NCI-H128 (cell line): ENCODE measurements at regions not wholly inside any gene's neighbourhood (a gene's known extent, or its start where the extent isn't known, plus 50 kb on each side); places are given as distances from the start of the nearest gene placed in this dataset.

Source experiments
- DNase-seq: peaks from one replicate; lab custom pipeline; 2025; ENCODE audit not compliant: unreplicated experiment; lab: John Stamatoyannopoulos, UW

DNA sequence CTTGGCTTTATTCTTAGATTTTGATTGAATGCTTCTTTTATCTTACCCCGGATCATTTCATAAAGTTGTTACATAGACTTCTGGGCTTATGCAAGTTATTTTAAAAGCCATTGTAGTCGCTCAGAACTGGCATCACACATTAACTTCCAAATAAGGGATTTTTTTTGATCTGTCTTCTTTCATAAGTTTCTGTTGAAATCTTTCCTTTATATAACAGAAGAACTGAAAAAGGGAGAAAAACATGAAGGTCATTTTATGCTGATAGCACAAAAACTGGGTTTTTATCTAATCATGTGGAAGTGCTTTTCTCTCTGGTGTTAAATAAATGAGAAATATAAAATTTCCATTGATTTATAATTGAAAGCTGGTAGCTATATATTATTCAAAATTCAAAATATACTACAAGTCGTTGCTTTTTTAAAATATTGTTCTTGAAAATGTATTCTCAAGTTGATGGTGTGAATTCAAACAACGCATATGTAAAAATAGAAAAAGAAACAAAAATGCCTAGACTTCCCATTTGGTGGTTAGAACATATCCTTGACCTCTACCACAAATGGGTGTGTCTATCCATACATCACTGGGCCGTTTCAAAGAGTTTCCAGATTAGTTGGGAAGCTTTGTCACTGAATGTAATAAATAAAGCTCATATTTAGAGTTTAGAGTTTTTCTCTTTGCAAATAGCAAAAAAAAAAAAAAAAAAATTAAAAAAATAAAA, 258.3 kb upstream of the ZPLD1 start:
- no peak for DNase-seq

DNA sequence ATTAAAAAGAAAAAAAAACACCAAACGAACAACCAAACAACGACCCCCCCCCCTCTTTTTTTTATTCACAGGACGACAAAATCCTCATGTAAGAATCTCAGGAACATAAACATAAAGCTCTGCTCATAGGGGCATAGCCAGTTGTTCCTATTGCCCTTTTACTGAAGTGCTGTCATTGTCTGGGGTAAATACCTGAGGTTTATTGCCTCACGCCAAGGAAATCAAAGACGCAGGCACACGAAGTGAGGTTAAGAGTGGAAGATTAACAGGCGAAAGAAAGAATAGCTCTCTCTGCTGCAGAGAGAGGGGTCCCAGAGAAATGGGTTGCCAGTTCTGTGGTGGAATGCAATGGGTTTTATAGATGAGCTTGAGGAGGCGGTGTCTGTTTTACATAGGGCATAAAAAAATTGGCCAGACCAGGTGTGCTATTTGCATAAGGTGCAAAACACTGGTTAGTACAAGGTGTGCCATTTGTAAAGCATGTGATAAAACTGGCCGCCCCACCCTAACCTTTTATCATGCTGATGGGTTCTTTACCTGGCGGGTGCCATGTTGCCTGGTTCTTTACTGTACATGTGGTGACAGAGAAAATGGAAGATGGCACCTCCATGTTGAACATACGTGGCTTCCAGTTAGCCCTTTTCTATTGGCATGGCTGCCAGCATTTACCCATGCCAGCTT, 257.6 kb upstream of the ZPLD1 start:
- no peak for DNase-seq

DNA sequence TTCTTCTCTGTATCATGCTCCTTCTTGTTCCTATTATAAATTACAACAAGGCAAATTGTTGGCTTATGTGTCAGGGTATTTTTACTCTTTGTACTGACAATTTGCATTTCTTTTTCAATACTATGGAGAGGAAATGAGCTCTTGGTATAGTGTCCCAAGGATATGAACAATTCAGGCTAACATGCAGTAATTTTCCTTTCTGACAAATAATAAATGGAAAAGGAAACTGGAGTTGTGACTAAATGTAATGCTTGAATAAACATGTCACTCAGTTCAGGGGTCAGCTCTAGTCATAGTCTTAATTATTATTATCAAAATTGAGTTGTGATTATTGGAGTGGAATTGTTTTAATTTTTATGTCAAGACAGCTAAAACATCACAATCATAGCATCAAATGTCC, 256.0 kb upstream of the ZPLD1 start:
- no peak for DNase-seq

DNA sequence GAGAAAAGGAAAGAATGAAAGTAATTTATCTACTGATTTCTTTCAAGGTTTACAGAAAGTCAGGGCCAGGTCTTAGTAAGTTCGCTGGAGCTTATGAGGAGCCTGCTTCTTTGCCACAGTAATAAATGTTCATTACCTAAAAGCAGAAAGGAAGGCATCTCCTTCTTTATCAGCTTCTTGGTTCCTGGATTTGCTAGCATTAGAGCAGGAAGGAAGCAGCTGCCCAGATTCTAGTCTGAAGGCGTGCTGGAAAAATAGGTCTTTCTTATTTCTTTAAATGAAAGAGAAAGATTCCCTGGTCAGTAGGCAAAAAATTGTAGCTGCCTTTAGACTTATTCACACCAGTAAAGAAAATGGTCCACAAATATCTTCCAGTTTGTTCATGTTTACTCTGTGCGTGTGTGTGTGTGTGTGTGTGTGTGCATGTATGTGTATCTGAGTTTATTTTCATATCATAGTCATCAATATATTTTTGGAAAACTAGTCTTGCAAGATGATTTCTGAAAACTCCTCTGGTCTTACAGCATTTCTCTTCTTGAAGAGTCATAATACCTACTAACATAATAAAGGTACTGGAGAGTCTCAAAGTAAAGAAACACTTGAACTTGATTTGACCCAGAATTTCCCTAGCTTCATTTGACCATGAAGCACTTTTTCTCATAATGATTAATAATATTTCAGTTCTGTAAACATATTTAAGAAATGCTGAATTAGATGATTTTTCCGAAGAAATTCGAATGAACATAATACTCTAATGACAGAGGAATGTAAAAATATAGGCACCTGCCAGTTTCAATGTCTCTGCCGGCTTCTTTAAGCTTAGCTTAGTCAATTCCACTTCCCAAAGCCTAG, 255.3 kb upstream of the ZPLD1 start:
- no peak for DNase-seq

GRCh38 chr3:102180280-102180931, 254.4 kb upstream of the ZPLD1 start:
- DNase-seq = no peak

- DNase-seq = no peak
These were observed 253.5 kb upstream of the ZPLD1 start for GRCh38 chr3:102181175-102181920.

DNA sequence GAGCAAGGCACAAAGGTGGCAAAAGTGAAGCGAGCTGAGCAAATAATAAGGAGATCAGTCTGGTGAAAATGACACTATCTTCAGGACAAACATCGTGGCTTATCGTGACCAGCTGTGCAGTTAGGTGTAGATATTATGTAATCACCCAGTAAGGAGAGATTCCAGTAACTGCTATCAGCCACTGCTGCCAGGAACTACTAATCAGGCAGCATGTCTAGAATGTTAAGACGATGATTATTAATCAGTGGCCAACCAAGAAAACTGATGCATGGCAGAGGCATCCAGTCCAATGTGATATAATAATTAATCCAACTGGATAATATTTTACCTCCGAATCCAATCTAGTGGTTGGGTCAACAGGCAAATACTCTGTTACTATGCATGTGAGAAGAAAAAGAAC, 252.7 kb upstream of the ZPLD1 start:
- no peak for DNase-seq

- DNase-seq = no peak
These were observed 251.6 kb upstream of the ZPLD1 start for GRCh38 chr3:102183186-102183585.

DNA sequence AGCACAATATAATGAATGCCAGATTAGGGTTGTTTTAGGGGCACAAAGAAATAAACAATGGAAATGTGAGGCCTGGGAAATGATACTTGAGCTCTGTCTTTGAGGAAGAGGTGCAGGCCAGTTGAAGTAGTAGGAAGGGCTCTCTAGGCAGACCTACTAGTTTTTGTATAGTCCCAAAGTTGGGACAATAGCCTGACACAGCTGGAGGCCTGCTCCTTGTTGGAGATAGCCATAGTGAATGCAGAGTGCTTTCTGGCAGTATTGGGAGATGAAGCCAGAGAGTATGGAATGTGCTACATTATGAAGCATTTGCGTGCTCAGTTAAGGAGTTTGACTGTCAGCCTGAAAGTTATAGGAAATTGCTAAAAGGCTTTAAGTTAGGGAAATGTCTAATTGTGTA, 251.2 kb upstream of the ZPLD1 start:
- no peak for DNase-seq

DNA sequence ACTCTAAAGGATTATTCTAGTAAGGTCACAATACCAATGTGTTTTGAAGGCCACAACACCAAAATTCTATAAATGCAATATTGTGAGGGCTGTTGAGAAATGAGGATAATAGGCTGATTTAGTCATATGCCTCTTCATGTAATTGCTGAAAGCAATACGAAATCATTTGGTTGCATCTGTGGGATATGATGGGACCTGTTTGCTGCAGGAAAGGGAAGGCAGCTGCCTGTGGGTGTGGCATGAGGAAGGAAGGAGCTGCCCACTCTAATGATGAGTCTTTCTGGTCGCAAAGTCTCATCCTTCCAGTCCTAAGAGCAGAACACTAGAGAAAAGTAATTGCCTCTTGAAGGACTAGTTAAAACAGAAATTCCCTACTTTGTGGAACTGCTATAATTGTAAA, 245.3 kb upstream of the ZPLD1 start:
- DNase-seq = no peak

DNA sequence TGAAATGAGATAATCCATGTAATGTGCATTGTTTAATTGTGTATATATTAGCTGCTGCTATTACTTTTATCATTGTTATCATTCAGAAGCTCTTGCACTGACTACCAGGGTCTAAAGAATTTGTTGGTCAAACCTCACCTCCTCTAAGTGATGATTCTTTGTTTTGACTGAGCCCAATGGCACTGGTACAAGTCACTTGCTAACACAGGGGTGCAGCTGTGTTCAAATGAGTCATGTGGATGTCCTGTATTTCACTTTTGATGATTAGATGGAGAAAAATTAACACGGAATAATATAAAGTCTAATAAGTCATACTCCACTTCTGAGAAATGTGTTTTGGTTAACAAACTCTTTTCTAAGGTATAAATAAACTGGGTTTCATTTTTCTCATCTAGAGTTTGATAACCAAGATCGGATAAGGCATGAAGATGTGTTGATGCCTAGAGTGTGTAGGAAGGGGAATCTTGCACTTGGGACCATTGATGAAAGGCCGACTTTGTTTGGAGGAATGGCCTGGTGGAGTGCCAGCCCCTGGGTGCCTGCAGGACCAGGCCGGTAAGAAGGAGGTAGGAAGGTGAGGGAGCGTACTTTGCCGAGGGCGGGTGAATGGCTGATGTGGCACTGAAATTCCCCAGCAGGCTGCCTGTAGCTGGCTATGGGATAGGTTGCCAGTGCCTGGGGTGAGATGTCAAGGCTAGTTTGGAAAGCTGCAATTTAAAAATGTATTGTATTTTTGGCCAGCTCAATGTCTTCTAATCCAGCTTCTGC, 244.7 kb upstream of the ZPLD1 start:
- DNase-seq = no peak

GRCh38 chr3:102192575-102192974, 242.2 kb upstream of the ZPLD1 start:
- no peak for DNase-seq

GRCh38 chr3:102193255-102193654, 241.6 kb upstream of the ZPLD1 start:
- no peak for DNase-seq

GRCh38 chr3:102194001-102194400, 240.8 kb upstream of the ZPLD1 start:
- no peak for DNase-seq

GRCh38 chr3:102194760-102195159, 240.1 kb upstream of the ZPLD1 start:
- DNase-seq = no peak

DNA sequence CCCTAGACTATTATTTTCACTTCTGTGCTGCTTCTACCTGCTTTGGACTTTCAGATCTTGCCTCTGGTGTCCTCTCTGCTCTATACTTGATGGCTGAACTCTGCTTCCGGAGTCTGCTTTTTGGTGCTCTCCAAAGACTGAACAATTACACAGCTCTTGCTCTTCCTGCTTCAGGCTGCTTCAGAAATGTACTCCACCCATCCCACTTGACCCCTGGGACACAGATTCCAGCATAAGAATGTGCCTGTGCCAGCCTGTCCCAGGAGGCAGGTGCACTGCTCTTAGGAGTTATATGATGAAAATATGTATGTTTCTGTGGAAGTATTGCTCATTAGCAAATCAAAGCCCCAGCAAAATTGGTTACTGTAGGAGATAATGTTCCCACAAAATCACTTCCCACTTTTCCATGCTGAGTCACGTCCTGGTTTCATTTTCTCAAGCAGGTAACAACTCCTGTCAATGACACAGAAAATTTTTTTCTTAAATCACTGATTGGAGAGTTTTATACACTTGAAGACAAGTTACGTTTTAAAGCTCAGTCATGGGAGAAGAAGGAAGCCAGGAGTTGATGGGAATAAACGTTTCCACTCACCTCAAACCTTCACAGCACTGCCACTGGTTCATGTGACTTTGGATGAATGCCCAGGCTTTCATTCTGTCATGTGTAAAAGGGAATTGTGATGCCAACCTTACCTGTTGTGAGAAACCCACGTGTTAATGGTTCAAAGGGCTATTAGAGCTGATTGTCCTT, 239.4 kb upstream of the ZPLD1 start:
- no peak for DNase-seq

DNA sequence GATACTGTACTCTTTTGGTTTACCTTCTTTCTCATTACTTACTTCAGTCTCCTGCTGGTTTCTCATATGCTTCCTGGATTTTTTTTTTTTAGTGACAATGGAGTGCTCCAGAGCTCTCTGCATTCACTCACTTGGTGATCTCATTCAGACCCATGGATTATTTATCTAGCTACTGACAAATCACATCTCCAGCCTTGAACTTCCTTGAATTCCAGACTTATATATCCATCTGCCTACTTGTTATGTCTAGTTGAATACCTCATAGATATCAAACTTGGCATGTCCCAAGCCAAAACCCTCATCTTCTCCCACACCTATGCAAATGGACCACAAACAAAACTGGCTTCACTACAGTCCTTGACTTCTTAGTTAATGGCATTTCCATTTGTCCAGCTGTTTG, 234.7 kb upstream of the ZPLD1 start:
- no peak for DNase-seq

GRCh38 chr3:102200560-102200959, 234.3 kb upstream of the ZPLD1 start:
- DNase-seq = no peak

- no peak for DNase-seq
These were observed 229.2 kb upstream of the ZPLD1 start for GRCh38 chr3:102205647-102206046.
